ENCODE measurements at regions not wholly inside any gene's neighbourhood (a gene's known extent, or its start where the extent isn't known, plus 50 kb on each side); places are given as distances from the start of the nearest gene placed in this dataset.

GRCh38 chr13:109587689-109588088 lies 198.7 kb downstream of the IRS2 start:
- no peak overlapping the region for H3K4me3 Mint-ChIP-seq
- no peak for ATAC-seq
- no peak overlapping the region for H3K27ac Mint-ChIP-seq

GRCh38 chr13:109586509-109587346 lies 199.7 kb downstream of the IRS2 start:
- Mint-ChIP-seq H3K27ac (no peak overlapping the region), H3K27me3 (ENCODE audit: low read depth) (no peaks in the 10 kb centered on the region), H3K9me3 (no peaks in the 10 kb centered on the region; the same call in 1 of the 2 replicates), H3K4me1 (peaks cover 20% of the 10 kb centered on the region), H3K36me3 (no peaks in the 10 kb centered on the region), H3K4me3 (no peak overlapping the region)
- CTCF ChIA-PET: interaction anchor here (0.5 kb wide), 1 partner anchor 37 kb away, joined by 3 read pairs; no protein-coding TSS in a partner anchor
- DNase-seq (ENCODE audit: low spot score) (no peak), ATAC-seq (peak; percentile 24; the same call in 1 of the 2 replicates)
- POLR2A ChIA-PET: no interaction called here
- TF ChIP-seq STAT6 (CRISPR knock-in tag; conservative IDR thresholded peaks at IDR 0.05; ENCODE audit: low read depth) (no peak), FOXP4 (CRISPR knock-in tag; IDR thresholded peaks at IDR 0.05) (no peak), FOXK1 (CRISPR knock-in tag; IDR thresholded peaks at IDR 0.05) (no peak), NFE2L1 (CRISPR knock-in tag; IDR thresholded peaks at IDR 0.05) (no peak), TP53 (CRISPR knock-in tag; IDR thresholded peaks at IDR 0.05) (no peak), ZNF671 (CRISPR knock-in tag; IDR thresholded peaks at IDR 0.05) (no peak)

More at GRCh38 chr13:109587689-109588088, 198.7 kb downstream of the IRS2 start:
- peaks cover 28% of the 10 kb centered on the region for H3K4me1 Mint-ChIP-seq
- TF ChIP-seq ATF3 (CRISPR knock-in tag; conservative IDR thresholded peaks at IDR 0.05) (no peak), ETV6 (CRISPR knock-in tag; IDR thresholded peaks at IDR 0.05) (no peak), E2F5 (CRISPR knock-in tag; IDR thresholded peaks at IDR 0.05) (no peak), CDX4 (CRISPR knock-in tag; IDR thresholded peaks at IDR 0.05; ENCODE audit: borderline replicate concordance) (no peak), JAZF1 (CRISPR knock-in tag; IDR thresholded peaks at IDR 0.05) (no peak), IRF2 (CRISPR knock-in tag; IDR thresholded peaks at IDR 0.05; ENCODE audit: borderline replicate concordance, low read depth) (no peak), NFYB (CRISPR knock-in tag; conservative IDR thresholded peaks at IDR 0.05; ENCODE audit: low read depth) (no peak), ZBTB43 (CRISPR knock-in tag; IDR thresholded peaks at IDR 0.05) (no peak), PRRX2 (CRISPR knock-in tag; IDR thresholded peaks at IDR 0.05) (no peak), ZNF532 (CRISPR knock-in tag; IDR thresholded peaks at IDR 0.05; ENCODE audit: borderline replicate concordance) (no peak)
- H3K27me3 Mint-ChIP-seq (ENCODE audit: low read depth): no peaks in the 10 kb centered on the region
- H3K9me3 Mint-ChIP-seq: no peaks in the 10 kb centered on the region; the same call in 1 of the 2 replicates
- ChIA-PET CTCF (no interaction called here), POLR2A (no interaction called here)
- no peak for DNase-seq (ENCODE audit: low spot score)
- H3K36me3 Mint-ChIP-seq: no peaks in the 10 kb centered on the region
